SK-N-SH treated with all-trans-retinoic acid at 6 μM for 48 hours (cell line): ENCODE measurements at regions not wholly inside any gene's neighbourhood (a gene's known extent, or its start where the extent isn't known, plus 50 kb on each side); places are given as distances from the start of the nearest gene placed in this dataset.

Experiments
- OSR1 ChIP-seq: fragments of 250-450 bp; sonication (Bioruptor Pico); IDR thresholded peaks from 2 replicates; pipeline ENCODE4 v1.8.0; 2022; ENCODE audit warnings: moderate library complexity, mild to moderate bottlenecking, inconsistent platforms
- TOX ChIP-seq: fragments of 250-450 bp; sonication (Bioruptor Pico); IDR thresholded peaks from 2 replicates; pipeline ENCODE4 v1.8.0; 2021; ENCODE audit warnings: mild to moderate bottlenecking, moderate library complexity, borderline replicate concordance
- ZFP3 ChIP-seq: fragments of 250-450 bp; sonication (Bioruptor Pico); IDR thresholded peaks from 2 replicates; pipeline ENCODE4 v1.5.0; 2020; ENCODE audit warnings: mild to moderate bottlenecking, moderate library complexity
- ZNF8 ChIP-seq: fragments of 450-650 bp; formaldehyde crosslinking; IDR thresholded peaks from 2 replicates; pipeline ENCODE4 v1.5.0; 2020; ENCODE audit warnings: mild to moderate bottlenecking, moderate library complexity
- TF ChIP-seq, protein P1 (sequence below): fragments of 250-450 bp; sonication (Bioruptor Pico); IDR thresholded peaks from 2 replicates; pipeline ENCODE4 v1.8.0; 2020; ENCODE audit warnings: mild to moderate bottlenecking, moderate library complexity, borderline replicate concordance

DNA sequence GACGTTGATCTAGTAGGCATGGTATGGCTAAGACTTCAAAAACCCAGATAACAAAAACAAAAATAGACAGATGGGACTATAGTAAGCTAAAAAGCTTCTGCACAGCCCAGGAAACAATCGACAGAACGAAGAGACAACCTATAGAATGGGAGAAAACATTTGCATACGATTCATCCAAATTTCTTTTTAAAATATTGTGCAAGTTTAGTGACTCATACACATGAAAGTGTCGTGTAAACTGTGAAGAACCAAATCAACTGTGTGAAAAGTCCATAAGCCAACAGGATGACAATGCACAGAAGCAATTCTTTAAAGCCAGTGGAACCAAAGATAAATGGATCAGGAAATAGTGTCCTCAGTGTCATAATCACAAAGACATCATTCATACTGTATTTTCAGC is 671.1 kb downstream of the RNF144A start:
- TF ChIP-seq ZFP3 (CRISPR knock-in tag) (no peak), OSR1 (no peak), TOX (no peak), ZNF8 (CRISPR knock-in tag) (no peak)
- TF ChIP-seq, protein P1, sequence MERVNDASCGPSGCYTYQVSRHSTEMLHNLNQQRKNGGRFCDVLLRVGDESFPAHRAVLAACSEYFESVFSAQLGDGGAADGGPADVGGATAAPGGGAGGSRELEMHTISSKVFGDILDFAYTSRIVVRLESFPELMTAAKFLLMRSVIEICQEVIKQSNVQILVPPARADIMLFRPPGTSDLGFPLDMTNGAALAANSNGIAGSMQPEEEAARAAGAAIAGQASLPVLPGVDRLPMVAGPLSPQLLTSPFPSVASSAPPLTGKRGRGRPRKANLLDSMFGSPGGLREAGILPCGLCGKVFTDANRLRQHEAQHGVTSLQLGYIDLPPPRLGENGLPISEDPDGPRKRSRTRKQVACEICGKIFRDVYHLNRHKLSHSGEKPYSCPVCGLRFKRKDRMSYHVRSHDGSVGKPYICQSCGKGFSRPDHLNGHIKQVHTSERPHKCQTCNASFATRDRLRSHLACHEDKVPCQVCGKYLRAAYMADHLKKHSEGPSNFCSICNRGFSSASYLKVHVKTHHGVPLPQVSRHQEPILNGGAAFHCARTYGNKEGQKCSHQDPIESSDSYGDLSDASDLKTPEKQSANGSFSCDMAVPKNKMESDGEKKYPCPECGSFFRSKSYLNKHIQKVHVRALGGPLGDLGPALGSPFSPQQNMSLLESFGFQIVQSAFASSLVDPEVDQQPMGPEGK (CRISPR knock-in tag): no peak
